SK-N-MC (cell line): ENCODE measurements at regions not wholly inside any gene's neighbourhood (a gene's known extent, or its start where the extent isn't known, plus 50 kb on each side); places are given as distances from the start of the nearest gene placed in this dataset.

ENCODE experiments used
- EZH2 ChIP-seq: fragments of 200-600 bp; sonication (generic); IDR thresholded peaks from one replicate; pipeline ENCODE4 v1.6.1; 2017; ENCODE audit warnings: antibody characterized with exemption
- POLR2AphosphoS5 ChIP-seq: IDR thresholded peaks from 2 replicates; pipeline ENCODE4 v1.6.1; 2012; ENCODE audit warnings: mild to moderate bottlenecking, low read depth, low read length, borderline replicate concordance

- TF ChIP-seq POLR2AphosphoS5: no peak
- no peak for TF ChIP-seq EZH2
Observed at GRCh38 chr21:35783721-35784120, 276.6 kb downstream of the SETD4 start.
